ENCODE measurements at regions not wholly inside any gene's neighbourhood (a gene's known extent, or its start where the extent isn't known, plus 50 kb on each side); places are given as distances from the start of the nearest gene placed in this dataset.

- Histone ChIP-seq H2BK5ac (ENCODE audit: low read depth, low read length) (no peak overlapping the region), H2AK5ac (ENCODE audit: low read depth, low read length) (no peak overlapping the region), H4K5ac (ENCODE audit: insufficient read length, low read depth, low read length) (no peak overlapping the region), H3K18ac (ENCODE audit: extremely low read depth, low read length) (no peak overlapping the region), H4K91ac (replicated peaks; ENCODE audit: insufficient read length, low read length) (no peak overlapping the region), H3K14ac (ENCODE audit: insufficient read length) (no peak overlapping the region), H4K8ac (ENCODE audit: extremely low read depth, insufficient read depth, low read length) (no peak overlapping the region), H3K79me1 (ENCODE audit: low read depth, low read length) (no peaks in the 10 kb centered on the region), H3K4ac (replicated peaks; ENCODE audit: insufficient read length, low read depth, low read length) (no peak overlapping the region), H2BK15ac (ENCODE audit: low read length) (no peak overlapping the region), H3K27ac (ENCODE audit: low read depth, low read length) (no peak overlapping the region), H3K23me2 (ENCODE audit: low read depth, low read length) (no peaks in the 10 kb centered on the region), H3K4me3 (ENCODE audit: extremely low read depth in 1 of 4, insufficient read depth in 2 of 4, low read depth in 3 of 4, low read length in 4 of 4) (no peak overlapping the region), H2BK12ac (ENCODE audit: low read depth, low read length) (no peak overlapping the region), H2BK20ac (ENCODE audit: low read length) (no peak overlapping the region), H3K79me2 (ENCODE audit: control insufficient read depth in 1 of 2, insufficient read depth in 2 of 2, low read length in 2 of 2) (no peaks in the 10 kb centered on the region), H3K4me1 (replicated peaks in 1 of 4; ENCODE audit: control insufficient read depth in 3 of 4, insufficient read depth in 4 of 4, low read length in 3 of 4) (no peaks in the 10 kb centered on the region), H3K56ac (replicated peaks; ENCODE audit: insufficient read length, low read depth, low read length) (no peak overlapping the region), H3K9me3 (ENCODE audit: insufficient read depth in 2 of 2, low read depth in 1 of 2, low read length in 1 of 2) (peaks cover 6 to 7% of the 10 kb centered on the region in 2 experiments), H3K4me2 (ENCODE audit: insufficient read depth in 1 of 2, low read depth in 2 of 2, low read length in 2 of 2) (no peak overlapping the region), H3K27me3 (replicated peaks in 1 of 4; ENCODE audit: control insufficient read depth in 3 of 4, extremely low read depth in 1 of 4, insufficient read depth in 3 of 4, low read length in 3 of 4) (no peaks in the 10 kb centered on the region), H3K9ac (replicated peaks in 1 of 4; ENCODE audit: extremely low read depth in 1 of 4, low read depth in 3 of 4, low read length in 3 of 4) (no peak overlapping the region), H2BK120ac (replicated peaks; ENCODE audit: low read depth, low read length) (no peak overlapping the region), H4K20me1 (replicated peaks in 1 of 2; ENCODE audit: control insufficient read depth in 1 of 2, insufficient read depth in 2 of 2, low read length in 2 of 2) (no peaks in the 10 kb centered on the region), H3K23ac (ENCODE audit: insufficient read length) (no peak overlapping the region), H2AFZ (ENCODE audit: low read length) (no peak overlapping the region), H3K36me3 (ENCODE audit: control insufficient read depth in 2 of 4, insufficient read depth in 4 of 4, low read length in 3 of 4) (no peaks in the 10 kb centered on the region; a peak in 1 of 8 replicates)
- 94% methylated on average over 5 of the region's 5 CpGs; no CpG with 5 or more reads in 1 of the 2 experiments for WGBS, 2 experiments (ENCODE audit: extremely low coverage in 1 of 2, insufficient coverage in 1 of 2, insufficient read length in 1 of 2, insufficient replicate concordance in 2 of 2, low coverage in 1 of 2, low lambda C conversion rate in 2 of 2, missing lambda C conversion rate in 1 of 2)
- DNase-seq (ENCODE audit: low read depth in 1 of 2, low spot score in 2 of 2), result no peak
- ChIA-PET CTCF (ENCODE audit: partially characterized antibody) (no interaction called here), POLR2A (ENCODE audit: partially characterized antibody) (no interaction called here)
- TF ChIP-seq JUND (IDR thresholded peaks at IDR 0.05; ENCODE audit: low read length), result no peak
- TF ChIP-seq, protein P1, sequence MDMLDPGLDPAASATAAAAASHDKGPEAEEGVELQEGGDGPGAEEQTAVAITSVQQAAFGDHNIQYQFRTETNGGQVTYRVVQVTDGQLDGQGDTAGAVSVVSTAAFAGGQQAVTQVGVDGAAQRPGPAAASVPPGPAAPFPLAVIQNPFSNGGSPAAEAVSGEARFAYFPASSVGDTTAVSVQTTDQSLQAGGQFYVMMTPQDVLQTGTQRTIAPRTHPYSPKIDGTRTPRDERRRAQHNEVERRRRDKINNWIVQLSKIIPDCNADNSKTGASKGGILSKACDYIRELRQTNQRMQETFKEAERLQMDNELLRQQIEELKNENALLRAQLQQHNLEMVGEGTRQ (IDR thresholded peaks at IDR 0.05; ENCODE audit: low read length), result no peak
- no peak for TF ChIP-seq SP4 (IDR thresholded peaks at IDR 0.05; ENCODE audit: low read length)
- TF ChIP-seq RXRA (IDR thresholded peaks at IDR 0.05; ENCODE audit: insufficient read depth, low read depth, low read length), result no peak
- FAIRE-seq, result no peak
Measured at GRCh38 chr5:130740047-130740569, 424.9 kb downstream of the HINT1 start.

Measured in H1 (cell line).